ENCODE measurements at regions not wholly inside any gene's neighbourhood (a gene's known extent, or its start where the extent isn't known, plus 50 kb on each side); places are given as distances from the start of the nearest gene placed in this dataset.

- peaks cover 25% of the 10 kb centered on the region for H3K4me1 ChIP-seq (ENCODE audit: insufficient read depth, low read length)
- no peak overlapping the region for H3K4me3 ChIP-seq (ENCODE audit: low read length)
- H3K27me3 ChIP-seq (ENCODE audit: insufficient read depth, low read length) = no peaks in the 10 kb centered on the region
- H3K9me3 ChIP-seq (ENCODE audit: low read depth, low read length) = no peaks in the 10 kb centered on the region
These were observed 96.6 kb upstream of the AKIRIN2 start for GRCh38 chr6:87798393-87799278.

GRCh38 chr6:87794922-87795885, 93.2 kb upstream of the AKIRIN2 start:
- no peak overlapping the region for H3K4me3 ChIP-seq (ENCODE audit: low read length)
- no peaks in the 10 kb centered on the region for H3K9me3 ChIP-seq (ENCODE audit: low read depth, low read length)
- H3K4me1 ChIP-seq (ENCODE audit: insufficient read depth, low read length) = peaks cover 34% of the 10 kb centered on the region
- H3K27me3 ChIP-seq (ENCODE audit: insufficient read depth, low read length) = no peaks in the 10 kb centered on the region

- Histone ChIP-seq H3K9me3 (ENCODE audit: low read depth, low read length) (no peaks in the 10 kb centered on the region), H3K4me1 (ENCODE audit: insufficient read depth, low read length) (peaks cover 45% of the 10 kb centered on the region), H3K4me3 (ENCODE audit: low read length) (no peak overlapping the region), H3K27me3 (ENCODE audit: insufficient read depth, low read length) (no peaks in the 10 kb centered on the region)
These were observed 91.3 kb upstream of the AKIRIN2 start for GRCh38 chr6:87793315-87793714.

- Histone ChIP-seq H3K9me3 (ENCODE audit: low read depth, low read length) (no peaks in the 10 kb centered on the region), H3K4me3 (ENCODE audit: low read length) (no peak overlapping the region), H3K4me1 (ENCODE audit: insufficient read depth, low read length) (peaks cover 39% of the 10 kb centered on the region), H3K27me3 (ENCODE audit: insufficient read depth, low read length) (no peaks in the 10 kb centered on the region)
These were observed 89.9 kb upstream of the AKIRIN2 start for GRCh38 chr6:87791982-87792381.

GRCh38 chr6:87791485-87791884, 89.5 kb upstream of the AKIRIN2 start:
- no peaks in the 10 kb centered on the region for H3K9me3 ChIP-seq (ENCODE audit: low read depth, low read length)
- H3K27me3 ChIP-seq (ENCODE audit: insufficient read depth, low read length) = no peaks in the 10 kb centered on the region
- H3K4me3 ChIP-seq (ENCODE audit: low read length) = no peak overlapping the region
- H3K4me1 ChIP-seq (ENCODE audit: insufficient read depth, low read length) = peaks cover 34% of the 10 kb centered on the region

GRCh38 chr6:87791029-87791428, 89.0 kb upstream of the AKIRIN2 start:
- Histone ChIP-seq H3K4me3 (ENCODE audit: low read length) (no peak overlapping the region), H3K9me3 (ENCODE audit: low read depth, low read length) (no peaks in the 10 kb centered on the region), H3K4me1 (ENCODE audit: insufficient read depth, low read length) (peaks cover 32% of the 10 kb centered on the region), H3K27me3 (ENCODE audit: insufficient read depth, low read length) (no peaks in the 10 kb centered on the region)

- no peak overlapping the region for H3K4me3 ChIP-seq (ENCODE audit: low read length)
- no peaks in the 10 kb centered on the region for H3K27me3 ChIP-seq (ENCODE audit: insufficient read depth, low read length)
- peaks cover 29% of the 10 kb centered on the region for H3K4me1 ChIP-seq (ENCODE audit: insufficient read depth, low read length)
- H3K9me3 ChIP-seq (ENCODE audit: low read depth, low read length) = no peaks in the 10 kb centered on the region
These were observed 87.9 kb upstream of the AKIRIN2 start for GRCh38 chr6:87789900-87790290.

GRCh38 chr6:87789198-87789899, 87.3 kb upstream of the AKIRIN2 start:
- Histone ChIP-seq H3K4me1 (ENCODE audit: insufficient read depth, low read length) (peaks cover 26% of the 10 kb centered on the region), H3K27me3 (ENCODE audit: insufficient read depth, low read length) (no peaks in the 10 kb centered on the region), H3K4me3 (ENCODE audit: low read length) (no peak overlapping the region), H3K9me3 (ENCODE audit: low read depth, low read length) (no peaks in the 10 kb centered on the region)

GRCh38 chr6:87788141-87788540, 86.1 kb upstream of the AKIRIN2 start:
- Histone ChIP-seq H3K4me3 (ENCODE audit: low read length) (no peak overlapping the region), H3K4me1 (ENCODE audit: insufficient read depth, low read length) (peaks cover 26% of the 10 kb centered on the region), H3K27me3 (ENCODE audit: insufficient read depth, low read length) (no peaks in the 10 kb centered on the region), H3K9me3 (ENCODE audit: low read depth, low read length) (no peaks in the 10 kb centered on the region)

GRCh38 chr6:87785229-87785862, 83.3 kb upstream of the AKIRIN2 start:
- Histone ChIP-seq H3K9me3 (ENCODE audit: low read depth, low read length) (no peaks in the 10 kb centered on the region), H3K4me3 (ENCODE audit: low read length) (no peak overlapping the region), H3K4me1 (ENCODE audit: insufficient read depth, low read length) (peaks cover 18% of the 10 kb centered on the region), H3K27me3 (ENCODE audit: insufficient read depth, low read length) (no peaks in the 10 kb centered on the region)

- Histone ChIP-seq H3K4me3 (ENCODE audit: low read length) (no peak overlapping the region), H3K4me1 (ENCODE audit: insufficient read depth, low read length) (peaks cover 12% of the 10 kb centered on the region), H3K9me3 (ENCODE audit: low read depth, low read length) (no peaks in the 10 kb centered on the region), H3K27me3 (ENCODE audit: insufficient read depth, low read length) (no peaks in the 10 kb centered on the region)
These were observed 82.7 kb upstream of the AKIRIN2 start for GRCh38 chr6:87784690-87785089.

- Histone ChIP-seq H3K27me3 (ENCODE audit: insufficient read depth, low read length) (no peaks in the 10 kb centered on the region), H3K4me1 (ENCODE audit: insufficient read depth, low read length) (peaks cover 6% of the 10 kb centered on the region), H3K9me3 (ENCODE audit: low read depth, low read length) (no peaks in the 10 kb centered on the region), H3K4me3 (ENCODE audit: low read length) (no peak overlapping the region)
These were observed 82.0 kb upstream of the AKIRIN2 start for GRCh38 chr6:87784051-87784450.

GRCh38 chr6:87779542-87779941, 77.5 kb upstream of the AKIRIN2 start:
- H3K9me3 ChIP-seq (ENCODE audit: low read depth, low read length) = no peaks in the 10 kb centered on the region
- no peak overlapping the region for H3K4me3 ChIP-seq (ENCODE audit: low read length)
- no peaks in the 10 kb centered on the region for H3K27me3 ChIP-seq (ENCODE audit: insufficient read depth, low read length)
- no peaks in the 10 kb centered on the region for H3K4me1 ChIP-seq (ENCODE audit: insufficient read depth, low read length)
